GM18870 (cell line): ENCODE measurements at regions not wholly inside any gene's neighbourhood (a gene's known extent, or its start where the extent isn't known, plus 50 kb on each side); places are given as distances from the start of the nearest gene placed in this dataset.

Source experiments
- ATAC-seq: cut with Tn5 transposase; IDR thresholded peaks from one replicate; pipeline ENCODE4 v1.9.1; 2021; ENCODE audit warnings: moderate library complexity; ENCODE audit not compliant: unreplicated experiment

GRCh38 chr19:32012886-32013631 is 332.4 kb upstream of the ZNF507 start:
- ATAC-seq, result no peak

DNA sequence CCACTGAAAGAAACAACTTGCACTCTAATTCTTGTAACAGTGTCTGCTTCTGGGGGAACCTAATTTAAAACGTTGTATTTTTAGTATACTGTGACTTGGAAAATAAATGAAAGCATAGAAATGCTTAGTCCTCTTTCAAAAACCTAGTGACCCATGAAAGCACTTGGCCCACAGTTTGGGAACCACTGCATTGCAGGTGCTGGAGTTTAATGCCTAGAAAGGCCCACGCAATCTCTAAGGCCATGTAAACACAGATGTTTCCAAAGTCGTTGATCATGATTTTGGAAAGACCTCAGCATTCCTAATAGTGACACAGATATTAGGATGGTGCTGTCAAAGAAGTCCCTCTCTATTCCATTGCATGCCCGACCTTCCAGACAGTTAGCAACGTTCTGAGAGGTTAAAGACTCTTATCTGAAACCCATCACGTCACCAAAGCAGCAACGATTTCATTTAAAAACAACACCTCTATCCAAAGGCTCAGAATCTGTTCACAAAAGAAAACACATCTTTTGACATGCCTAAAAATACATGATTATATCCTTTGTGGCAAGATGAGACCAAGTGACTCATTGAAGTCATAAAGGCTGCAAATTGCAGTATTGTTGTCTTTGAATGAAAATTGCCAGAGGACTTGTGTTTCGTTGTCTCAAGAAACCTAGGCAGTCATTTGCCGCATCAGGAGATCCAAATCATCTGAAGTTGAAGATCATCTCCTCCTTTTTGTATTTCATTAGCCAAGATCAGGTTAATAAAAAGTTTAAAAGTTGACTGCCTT is 328.0 kb upstream of the ZNF507 start:
- ATAC-seq, result no peak

GRCh38 chr19:32018014-32018413 is 327.4 kb upstream of the ZNF507 start:
- no peak for ATAC-seq

DNA sequence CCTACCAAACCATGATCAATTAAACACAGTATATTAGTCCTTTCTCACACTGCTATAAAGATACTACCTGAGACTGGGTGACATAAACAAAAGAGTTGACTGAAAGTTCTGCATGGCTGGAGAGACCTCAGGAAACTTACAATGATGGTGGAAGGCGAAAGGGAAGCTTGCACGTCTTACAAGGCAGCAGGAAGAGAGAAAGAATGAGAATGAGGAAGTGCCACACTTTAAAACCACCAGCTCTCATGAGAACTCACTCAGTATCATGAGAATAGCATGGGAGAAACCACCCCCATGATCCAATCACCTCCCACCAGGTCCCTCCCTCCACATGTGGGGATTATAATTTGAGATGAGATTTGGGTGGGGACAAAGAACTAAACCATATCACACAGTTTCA is 324.9 kb upstream of the ZNF507 start:
- ATAC-seq, result no peak

- ATAC-seq, result no peak
Observed at GRCh38 chr19:32022044-32022640, 323.3 kb upstream of the ZNF507 start.

DNA sequence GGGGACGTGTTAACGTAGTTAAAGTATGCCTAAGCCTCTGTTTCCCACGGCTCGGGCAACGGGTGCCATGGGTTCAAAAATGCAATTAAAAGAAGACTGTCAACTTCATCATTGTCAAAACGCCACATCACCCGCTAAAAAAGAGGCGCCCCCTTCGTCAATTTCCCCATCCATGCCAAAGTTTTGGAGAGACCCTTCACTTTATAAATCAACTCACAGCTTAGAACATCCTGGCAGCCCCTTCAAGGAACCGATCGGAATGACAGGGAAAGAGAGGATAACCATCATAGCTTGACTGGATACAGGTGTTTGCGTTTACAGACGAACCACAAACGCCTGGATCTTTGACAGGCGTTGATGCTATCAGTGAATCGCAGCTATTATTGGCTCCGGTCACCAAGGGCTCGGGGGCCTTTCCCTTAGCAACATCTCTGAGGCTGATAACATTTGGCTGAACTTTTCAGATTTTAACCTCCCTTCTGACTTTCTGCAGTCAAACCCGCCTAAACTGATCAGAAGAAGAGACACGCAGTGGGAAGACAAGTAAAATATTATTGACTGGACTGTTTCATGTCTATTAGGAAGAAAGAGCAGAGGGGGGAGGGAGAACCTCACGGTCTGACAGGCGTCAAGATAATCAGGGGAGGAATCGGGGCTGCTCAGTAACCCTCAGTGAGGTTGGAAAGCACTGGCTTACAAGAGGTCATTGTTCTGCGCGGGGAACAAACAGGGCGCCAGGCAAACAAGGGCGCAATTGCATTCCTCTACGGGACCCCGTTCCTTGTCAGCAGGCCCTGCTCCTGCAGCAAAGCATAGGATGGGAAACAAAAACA is 322.5 kb upstream of the ZNF507 start:
- ATAC-seq, result no peak

- ATAC-seq, result no peak
Observed at GRCh38 chr19:32023564-32023832, 321.9 kb upstream of the ZNF507 start.

GRCh38 chr19:32029235-32029634 is 316.2 kb upstream of the ZNF507 start:
- no peak for ATAC-seq

GRCh38 chr19:32032561-32032960 is 312.8 kb upstream of the ZNF507 start:
- no peak for ATAC-seq

DNA sequence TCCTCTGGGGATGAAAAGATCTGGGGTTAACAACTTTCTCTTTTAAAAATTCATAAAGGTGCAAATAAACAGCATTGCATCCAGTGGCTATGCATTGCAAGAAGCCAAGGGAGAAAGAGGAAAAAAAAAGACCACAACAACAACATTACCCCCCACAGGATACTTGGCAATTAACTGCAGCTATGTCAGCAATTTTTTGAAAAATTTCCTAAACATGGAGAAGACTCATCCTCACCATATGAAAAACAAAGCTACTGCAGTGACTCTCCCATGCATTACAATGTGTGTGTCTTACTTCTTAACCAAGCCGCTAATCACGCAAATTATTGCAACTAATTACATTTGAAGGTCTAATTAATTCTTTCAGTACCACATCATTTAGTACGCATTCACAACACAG is 309.8 kb upstream of the ZNF507 start:
- ATAC-seq, result no peak

DNA sequence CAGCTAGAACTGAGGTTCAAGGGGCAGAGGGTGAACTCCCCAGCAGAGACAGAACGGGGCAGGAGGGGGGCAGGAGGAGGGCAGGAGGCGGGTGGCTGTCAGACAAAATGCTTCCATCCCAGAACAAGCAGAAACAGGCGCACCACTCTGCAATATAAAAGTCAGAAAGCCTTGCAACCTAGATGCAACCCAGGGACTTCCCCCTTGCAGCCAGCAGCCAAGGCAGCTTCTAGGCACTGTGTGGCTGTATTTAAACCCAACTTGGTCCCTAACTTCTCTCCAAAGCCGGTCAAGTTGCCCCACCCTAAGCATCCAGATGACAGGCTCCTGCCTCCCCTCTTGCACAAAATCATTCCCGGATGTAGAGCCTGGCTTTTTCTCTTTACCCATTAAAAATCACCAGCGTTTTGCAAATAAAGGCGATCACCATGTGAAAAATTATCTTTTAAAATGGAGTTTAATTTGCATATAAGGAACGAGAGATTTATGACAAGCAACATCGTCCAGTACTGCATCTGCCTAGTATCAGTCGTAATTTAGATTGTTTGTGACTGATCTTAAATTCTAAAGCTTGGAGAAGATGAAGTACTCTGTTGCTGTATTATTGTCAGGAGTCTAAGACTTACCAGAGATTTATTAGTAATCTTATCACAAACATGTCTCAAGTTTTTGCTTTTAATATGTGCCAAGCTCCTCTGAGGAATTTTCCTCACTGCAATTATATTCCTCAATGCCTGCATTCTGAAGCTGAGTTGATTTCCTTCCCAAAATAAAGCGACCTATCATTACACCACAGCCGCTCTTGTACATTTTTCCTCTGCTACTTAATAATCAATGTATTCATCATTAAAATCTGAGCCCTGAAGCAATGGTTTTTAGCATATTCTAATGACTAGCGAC is 307.1 kb upstream of the ZNF507 start:
- ATAC-seq, result no peak

GRCh38 chr19:32038961-32039360 is 306.4 kb upstream of the ZNF507 start:
- ATAC-seq, result no peak

- ATAC-seq, result no peak
Observed at GRCh38 chr19:32039440-32039839, 306.0 kb upstream of the ZNF507 start.

- ATAC-seq, result no peak
Observed at GRCh38 chr19:32040236-32040635, 305.2 kb upstream of the ZNF507 start.

GRCh38 chr19:32041681-32042292 is 303.6 kb upstream of the ZNF507 start:
- ATAC-seq, result no peak

- ATAC-seq, result no peak
Observed at GRCh38 chr19:32047788-32048187, 297.6 kb upstream of the ZNF507 start.

- ATAC-seq, result no peak
Observed at GRCh38 chr19:32053376-32053775, 292.0 kb upstream of the ZNF507 start.

DNA sequence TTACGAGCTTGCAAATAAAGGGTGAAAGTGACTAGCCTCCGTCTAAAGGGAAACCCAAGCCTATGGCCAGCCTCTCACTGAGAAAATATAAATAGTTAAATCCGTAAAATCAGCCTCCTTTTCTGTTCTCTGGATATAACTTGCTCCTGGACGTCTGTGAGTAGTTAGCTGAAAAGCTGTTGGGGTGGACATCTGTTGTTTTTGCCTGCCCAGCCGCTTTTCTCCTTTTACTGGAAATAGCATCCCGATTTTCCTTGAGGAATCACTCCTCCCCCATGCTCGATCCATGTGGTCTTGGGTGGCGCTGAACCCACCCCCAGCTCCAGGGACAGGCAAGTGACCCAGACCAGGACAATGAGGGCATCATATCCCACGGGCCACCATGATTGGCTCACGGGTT is 291.5 kb upstream of the ZNF507 start:
- no peak for ATAC-seq

- no peak for ATAC-seq
Observed at GRCh38 chr19:32058131-32058530, 287.3 kb upstream of the ZNF507 start.

DNA sequence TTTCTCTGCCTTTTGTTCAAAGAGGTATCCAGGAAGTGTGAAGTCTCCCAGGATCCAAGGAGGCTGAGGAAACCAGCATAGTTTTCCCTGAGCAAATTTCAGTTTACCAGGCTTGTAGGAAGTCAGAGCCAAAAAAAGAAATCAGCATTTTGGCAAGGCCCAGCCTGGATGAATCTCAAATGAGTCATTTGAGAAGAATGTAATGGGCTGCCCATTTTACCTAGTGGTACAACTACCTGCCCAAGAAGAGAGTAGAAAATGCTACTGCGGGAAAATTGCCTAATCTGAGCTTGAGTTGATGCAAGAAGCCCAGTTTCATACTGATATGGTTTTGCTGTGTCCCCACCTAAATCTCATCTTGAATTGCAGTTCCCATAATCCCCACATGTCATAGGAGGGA is 284.1 kb upstream of the ZNF507 start:
- ATAC-seq, result no peak
